Heart left ventricle (tissue), 16 donors: ENCODE measurements at regions not wholly inside any gene's neighbourhood (a gene's known extent, or its start where the extent isn't known, plus 50 kb on each side); places are given as distances from the start of the nearest gene placed in this dataset.
A peak's percentile ranks its signal among the peaks of the same experiment; 100 is the strongest.

ENCODE experiments used
- ATAC-seq, 4 donors: fragments of 200-7000 bp; cut with Tn5 transposase; one replicate each; pipeline ENCODE4 v1.9.1; 2020 to 2022; ENCODE audit warnings: moderate library complexity in 4 of 4, mild to moderate bottlenecking in 3 of 4, moderate number of reproducible peaks in 1 of 4
- DNase-seq, 5 donors: peaks; one replicate each; pipeline ENCODE4 v3.0.0-alpha.2; 2020
- H3K27ac ChIP-seq, 12 donors: fragments of 200-600 bp; sonication (generic) in 4 of 12; one replicate each; pipeline versions ENCODE4 v1.5.0 to v1.8.0; 2016 to 2022; ENCODE audit warnings: mild to moderate bottlenecking in 2 of 12
- H3K27me3 ChIP-seq, 9 donors: fragments of 200-600 bp; sonication (generic) in 2 of 9; one replicate each; pipeline versions ENCODE4 v1.5.1 to v1.8.0; 2016 to 2022; ENCODE audit warnings: mild to moderate bottlenecking in 3 of 9
- H3K36me3 ChIP-seq, 9 donors: fragments of 200-600 bp; sonication (generic) in 2 of 9; one replicate each; pipeline versions ENCODE4 v1.5.0 to v1.8.0; 2018 to 2022; ENCODE audit warnings: mild to moderate bottlenecking in 2 of 9
- H3K4me1 ChIP-seq, 12 donors: fragments of 200-600 bp; sonication (generic) in 4 of 12; one replicate each; pipeline versions ENCODE4 v1.5.0 to v1.8.0; 2016 to 2022; ENCODE audit warnings: mild to moderate bottlenecking in 3 of 12
- H3K4me3 ChIP-seq, 12 donors: fragments of 200-600 bp; sonication (generic) in 4 of 12; one replicate each; pipeline versions ENCODE4 v1.5.0 to v1.8.0; 2017 to 2022; ENCODE audit warnings: mild to moderate bottlenecking in 9 of 12, moderate library complexity in 4 of 12
- H3K9me3 ChIP-seq, 12 donors: fragments of 200-600 bp; sonication (generic) in 4 of 12; one replicate each; pipeline versions ENCODE4 v1.5.0 to v1.8.0; 2016 to 2022; ENCODE audit warnings: mild to moderate bottlenecking in 1 of 12
- POLR2A ChIP-seq, 2 donors: fragments of 450-650 bp; IDR thresholded peaks; one replicate each; pipeline ENCODE4 v1.6.1; 2017; ENCODE audit warnings: antibody characterized with exemption in 2 of 2, mild to moderate bottlenecking in 2 of 2, moderate library complexity in 2 of 2
- WGBS, 4 donors: extraction: QIAGEN DNeasy Blood & Tissue Kit in 2 of 4; methylation state at CpG; one replicate each; pipeline versions ENCODE4 v1.1.5 to v1.1.7; 2013 to 2018; 5-methylcytosine and 5-hydroxymethylcytosine counted together
- intact Hi-C, 10 donors: fragments of 100-400 bp; cut with DNase I; formaldehyde crosslinking; loops; one replicate each; pipeline versions ENCODE4 v1.11.1 to v1.14.2; 2022
- TF ChIP-seq, protein P1 (sequence below), 12 donors: fragments of 200-600 bp; sonication (generic) in 4 of 12; IDR thresholded peaks; one replicate each; pipeline versions ENCODE4 v1.5.0 to v1.8.0; 2018 to 2022; ENCODE audit warnings: antibody characterized with exemption in 12 of 12, mild to moderate bottlenecking in 5 of 12
- donor health status: ischemic (EF 13 %, LVEDD 7.1; RV severe dilation, severe dysfunction).
- donor health status: healthy with polysubstance abuse.
- donor health status: DM: no; HTN: yes; CAD: no.
- donor health status: DM: no; HTN: no; CAD: no.
- donor health status: ischemic (EF 25% LVEDD 6.9; RV normal size, moderate dysfunction).
- donor health status: ischemic (EF 25% LVEDD 5.7; RV mildly dilated, moderate dysfunction).
- donor health status: healthy.
- donor health status: DM: yes; HTN: yes; CAD: no.
- donor health status: ischemic (EF 35%, LVEDD 5.7; RV mildly dilated, moderate dysfunction).
- donor health status: nonischemic (EF 11% LVEDD 7.7; RV severe dilation, severe dysfunction).
- donor health status: DM: yes; HTN: yes; CAD: no.
- donor health status: PGD.
- donor health status: ischemic (EF 29% LVEDD 5.4; RV normal size, mild dysfunction).
- donor health status: nonischemic (EF 23%, LVEDD 6.1; RV moderate dilation, normal function).

DNA sequence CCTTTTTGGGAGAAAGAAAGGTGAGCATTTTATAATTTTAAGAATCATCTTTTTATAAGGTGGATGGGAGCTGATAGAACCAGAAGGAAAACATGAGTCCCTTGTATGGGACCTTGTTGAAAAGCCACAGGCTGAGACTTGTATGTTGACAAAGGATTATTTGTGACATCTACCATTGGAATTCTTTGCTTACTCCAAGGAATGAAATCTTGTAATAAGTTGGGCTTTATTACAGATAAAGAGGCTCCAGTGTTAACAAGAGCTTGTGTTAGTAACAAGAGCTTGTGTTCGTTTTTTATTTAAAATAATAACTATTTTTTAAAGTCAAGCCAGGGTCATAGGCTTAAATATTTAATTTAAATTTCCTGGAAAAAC, 201.1 kb upstream of the CHRM3 start:
- no peak for TF ChIP-seq POLR2A (IDR thresholded peaks at IDR 0.05)
- TF ChIP-seq, protein P1, sequence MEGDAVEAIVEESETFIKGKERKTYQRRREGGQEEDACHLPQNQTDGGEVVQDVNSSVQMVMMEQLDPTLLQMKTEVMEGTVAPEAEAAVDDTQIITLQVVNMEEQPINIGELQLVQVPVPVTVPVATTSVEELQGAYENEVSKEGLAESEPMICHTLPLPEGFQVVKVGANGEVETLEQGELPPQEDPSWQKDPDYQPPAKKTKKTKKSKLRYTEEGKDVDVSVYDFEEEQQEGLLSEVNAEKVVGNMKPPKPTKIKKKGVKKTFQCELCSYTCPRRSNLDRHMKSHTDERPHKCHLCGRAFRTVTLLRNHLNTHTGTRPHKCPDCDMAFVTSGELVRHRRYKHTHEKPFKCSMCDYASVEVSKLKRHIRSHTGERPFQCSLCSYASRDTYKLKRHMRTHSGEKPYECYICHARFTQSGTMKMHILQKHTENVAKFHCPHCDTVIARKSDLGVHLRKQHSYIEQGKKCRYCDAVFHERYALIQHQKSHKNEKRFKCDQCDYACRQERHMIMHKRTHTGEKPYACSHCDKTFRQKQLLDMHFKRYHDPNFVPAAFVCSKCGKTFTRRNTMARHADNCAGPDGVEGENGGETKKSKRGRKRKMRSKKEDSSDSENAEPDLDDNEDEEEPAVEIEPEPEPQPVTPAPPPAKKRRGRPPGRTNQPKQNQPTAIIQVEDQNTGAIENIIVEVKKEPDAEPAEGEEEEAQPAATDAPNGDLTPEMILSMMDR (IDR thresholded peaks at IDR 0.05), result no peak
- H3K9me3 ChIP-seq, result peaks cover 0 to 3% (median 0%) of the 10 kb centered on the region in 12 donors
- no peak for DNase-seq
- ATAC-seq, result no peak
- no peaks in the 10 kb centered on the region for H3K36me3 ChIP-seq
- WGBS, 4 donors, result 45 to 53% (median 48%) methylated on average over 1 of the region's 1 CpG
- H3K27ac ChIP-seq, result peak overlapping the region in 1 of 12 donors; percentile 32
- intact Hi-C loops, result no loop called here
- no peak overlapping the region for H3K4me3 ChIP-seq
- H3K4me1 ChIP-seq, result no peaks in the 10 kb centered on the region
- H3K27me3 ChIP-seq, result no peaks in the 10 kb centered on the region

- H3K4me1 ChIP-seq, result no peaks in the 10 kb centered on the region
- peak overlapping the region in 1 of 12 donors; percentile 32 for H3K27ac ChIP-seq
- H3K9me3 ChIP-seq, result peaks cover 0 to under 1% (median 0%) of the 10 kb centered on the region in 12 donors
- DNase-seq (no peak), ATAC-seq (peak in 1 of 4 donors; percentile 34)
- intact Hi-C loops, result no loop called here
- H3K4me3 ChIP-seq, result no peak overlapping the region
- TF ChIP-seq, protein P1 (IDR thresholded peaks at IDR 0.05), result no peak
- no peak for TF ChIP-seq POLR2A (IDR thresholded peaks at IDR 0.05)
- H3K36me3 ChIP-seq, result no peaks in the 10 kb centered on the region
- H3K27me3 ChIP-seq, result no peaks in the 10 kb centered on the region
Observed at GRCh38 chr1:239184561-239185244, 201.7 kb upstream of the CHRM3 start.

GRCh38 chr1:239178961-239179360, 207.4 kb upstream of the CHRM3 start:
- Histone ChIP-seq H3K36me3 (no peaks in the 10 kb centered on the region), H3K27me3 (no peaks in the 10 kb centered on the region), H3K27ac (no peak overlapping the region), H3K4me3 (no peak overlapping the region), H3K9me3 (peaks cover 0 to 4% (median 0%) of the 10 kb centered on the region in 12 donors), H3K4me1 (no peaks in the 10 kb centered on the region)
- no peak for TF ChIP-seq POLR2A (IDR thresholded peaks at IDR 0.05)
- TF ChIP-seq, protein P1 (IDR thresholded peaks at IDR 0.05), result no peak
- ATAC-seq, result no peak
- no peak for DNase-seq
- 40 to 52% (median 47%) methylated on average over 3 of the region's 3 CpGs for WGBS, 4 donors
- intact Hi-C loops, result no loop called here

DNA sequence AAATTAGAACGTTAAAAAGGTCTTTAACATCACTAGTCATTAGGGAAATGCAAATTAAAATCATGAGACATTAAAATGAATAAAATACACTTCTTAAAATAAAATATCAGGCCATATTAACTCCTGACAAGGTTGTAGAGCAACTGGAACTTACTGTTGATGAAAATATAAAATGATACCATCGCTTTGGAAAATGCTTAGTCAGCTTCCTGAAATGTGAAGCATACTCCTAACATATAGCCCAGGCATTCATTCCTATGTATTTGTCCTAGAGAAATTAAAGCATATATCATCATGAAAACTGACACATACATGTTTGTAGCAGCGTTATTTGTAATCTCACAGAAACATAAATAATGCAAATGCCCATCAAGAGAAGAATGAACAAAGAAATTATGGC, 211.5 kb upstream of the CHRM3 start:
- DNase-seq (no peak), ATAC-seq (no peak)
- Histone ChIP-seq H3K9me3 (peaks cover 0 to 5% (median 0%) of the 10 kb centered on the region in 12 donors), H3K4me3 (no peak overlapping the region), H3K27ac (no peak overlapping the region), H3K27me3 (no peaks in the 10 kb centered on the region), H3K36me3 (no peaks in the 10 kb centered on the region), H3K4me1 (no peaks in the 10 kb centered on the region)
- TF ChIP-seq, protein P1 (IDR thresholded peaks at IDR 0.05), result no peak
- TF ChIP-seq POLR2A (IDR thresholded peaks at IDR 0.05), result no peak
- WGBS, 4 donors, result 81 to 83% (median 82%) methylated on average over 3 of the region's 3 CpGs
- intact Hi-C loops, result no loop called here
